ENCODE measurements at regions not wholly inside any gene's neighbourhood (a gene's known extent, or its start where the extent isn't known, plus 50 kb on each side); places are given as distances from the start of the nearest gene placed in this dataset.

- DNase-seq (ENCODE audit: low read depth), result no peak
Measured at GRCh38 chr9:2916382-2916985, 72.6 kb upstream of the PUM3 start.

GRCh38 chr9:2913026-2913425 lies 69.1 kb upstream of the PUM3 start:
- DNase-seq (ENCODE audit: low read depth), result no peak

GRCh38 chr9:2907411-2907810 lies 63.5 kb upstream of the PUM3 start:
- no peak for DNase-seq (ENCODE audit: low read depth)

- no peak for DNase-seq (ENCODE audit: low read depth)
Measured at GRCh38 chr9:2904242-2904930, 60.5 kb upstream of the PUM3 start.
